GM13977 (cell line): ENCODE measurements at regions not wholly inside any gene's neighbourhood (a gene's known extent, or its start where the extent isn't known, plus 50 kb on each side); places are given as distances from the start of the nearest gene placed in this dataset.

Source experiments
- DNase-seq: peaks from one replicate; pipeline ENCODE4 v3.0.0; 2012; ENCODE audit warnings: low spot score
- in situ Hi-C: fragments of 300-500 bp; cut with MboI; formaldehyde crosslinking; loops from one replicate; pipeline ENCODE4 v1.12.0; 2022; ENCODE audit warnings: low sequenced_read_pairs, low pct_unique_long_range_greater_than_20kb, mixed read lengths, inconsistent platforms; ENCODE audit not compliant: unreplicated experiment
- TF ChIP-seq, protein P1 (sequence below): IDR thresholded peaks from 2 replicates; pipeline ENCODE4 v1.5.1; 2012; ENCODE audit warnings: mild to moderate bottlenecking, control low read depth; ENCODE audit not compliant: insufficient read depth; ENCODE audit errors: extremely low read depth, missing control alignments

DNA sequence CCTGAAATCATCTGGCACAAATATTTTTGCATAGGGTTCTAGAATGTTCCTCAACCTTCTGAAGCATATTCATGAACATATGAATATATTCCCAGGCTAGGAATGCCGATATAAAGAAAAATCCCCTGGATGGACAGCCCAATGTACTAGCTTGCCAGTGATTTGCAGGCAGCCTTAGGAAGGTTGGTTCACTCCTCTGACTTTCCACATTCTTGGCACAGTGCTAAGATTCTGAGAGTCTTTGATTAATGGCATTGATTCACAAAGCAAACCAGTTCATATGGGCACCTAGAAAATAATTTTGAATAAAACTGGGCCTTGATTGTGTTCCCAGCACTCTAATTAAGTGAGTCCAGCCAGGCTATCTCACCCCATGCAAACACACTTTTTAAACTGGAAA, 56.9 kb upstream of the ENPP4 start:
- in situ Hi-C loops: loop anchor here (25.0 kb wide), 1 partner anchor 564 kb away; no protein-coding TSS in a partner anchor
- TF ChIP-seq, protein P1, sequence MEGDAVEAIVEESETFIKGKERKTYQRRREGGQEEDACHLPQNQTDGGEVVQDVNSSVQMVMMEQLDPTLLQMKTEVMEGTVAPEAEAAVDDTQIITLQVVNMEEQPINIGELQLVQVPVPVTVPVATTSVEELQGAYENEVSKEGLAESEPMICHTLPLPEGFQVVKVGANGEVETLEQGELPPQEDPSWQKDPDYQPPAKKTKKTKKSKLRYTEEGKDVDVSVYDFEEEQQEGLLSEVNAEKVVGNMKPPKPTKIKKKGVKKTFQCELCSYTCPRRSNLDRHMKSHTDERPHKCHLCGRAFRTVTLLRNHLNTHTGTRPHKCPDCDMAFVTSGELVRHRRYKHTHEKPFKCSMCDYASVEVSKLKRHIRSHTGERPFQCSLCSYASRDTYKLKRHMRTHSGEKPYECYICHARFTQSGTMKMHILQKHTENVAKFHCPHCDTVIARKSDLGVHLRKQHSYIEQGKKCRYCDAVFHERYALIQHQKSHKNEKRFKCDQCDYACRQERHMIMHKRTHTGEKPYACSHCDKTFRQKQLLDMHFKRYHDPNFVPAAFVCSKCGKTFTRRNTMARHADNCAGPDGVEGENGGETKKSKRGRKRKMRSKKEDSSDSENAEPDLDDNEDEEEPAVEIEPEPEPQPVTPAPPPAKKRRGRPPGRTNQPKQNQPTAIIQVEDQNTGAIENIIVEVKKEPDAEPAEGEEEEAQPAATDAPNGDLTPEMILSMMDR: no peak
- DNase-seq: no peak

DNA sequence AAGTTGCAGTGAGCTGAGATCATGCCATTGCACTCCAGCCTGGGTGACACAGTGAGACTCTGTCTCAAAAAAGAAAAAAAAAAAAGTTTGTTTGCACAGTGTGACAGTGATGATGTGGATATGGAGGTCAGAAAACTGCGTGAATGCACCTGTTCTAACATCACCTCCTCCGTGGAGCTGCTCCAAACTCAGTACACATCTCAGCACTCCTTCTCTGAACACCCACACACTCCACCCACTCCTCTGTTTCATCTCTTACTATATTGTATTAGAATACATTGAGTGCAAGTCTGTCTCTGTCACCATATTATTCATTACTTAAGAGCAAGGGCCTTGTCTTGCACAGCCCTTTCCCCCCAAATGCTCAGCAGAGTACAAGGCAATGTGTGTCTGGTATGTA, 51.5 kb upstream of the ENPP4 start:
- TF ChIP-seq, protein P1: no peak
- in situ Hi-C loops: no loop called here
- DNase-seq: no peak

DNA sequence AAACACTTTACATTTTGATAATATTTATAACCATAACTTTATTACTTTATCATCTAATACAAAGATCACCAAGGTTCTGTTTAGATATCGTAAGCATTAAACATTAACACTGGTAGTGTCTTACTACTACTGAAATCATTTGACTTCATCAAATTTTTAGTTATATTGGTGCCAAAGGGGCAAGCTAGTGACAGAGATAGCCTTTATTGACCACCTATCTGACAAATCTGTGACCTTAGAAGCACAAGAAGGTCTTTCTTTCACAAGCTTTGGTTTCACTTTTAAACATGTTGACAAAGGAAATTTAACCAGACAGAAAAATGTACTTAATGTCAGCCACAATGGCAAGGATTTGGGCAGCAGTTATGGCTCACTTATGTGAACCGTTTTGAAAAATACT, 50.7 kb upstream of the ENPP4 start:
- TF ChIP-seq, protein P1: no peak
- DNase-seq: no peak
- in situ Hi-C loops: no loop called here
